Calu3 (cell line): ENCODE measurements at regions not wholly inside any gene's neighbourhood (a gene's known extent, or its start where the extent isn't known, plus 50 kb on each side); places are given as distances from the start of the nearest gene placed in this dataset.
A peak's percentile ranks its signal among the peaks of the same experiment; 100 is the strongest.

ENCODE experiments used
- BruUV-seq: library from RNA; stranded (reverse); fragments of 400-500 nt; replicated peaks from 2 replicates; lab custom pipeline; 2021; lab: Mats Ljungman, UMichigan
- CTCF ChIA-PET: fragments of 300-600 bp; sonication (Branson Sonifier 250); formaldehyde crosslinking; loops from one replicate; lab custom pipeline; 2022; ENCODE audit warnings: antibody characterized with exemption; lab: Charles Lee
- DNase-seq: peaks from one replicate; pipeline ENCODE4 v3.0.0; 2022
- H3K27ac Mint-ChIP-seq: one replicate; pipeline ENCODE4 v1.8.0; 2022; ENCODE audit warnings: mixed read lengths; ENCODE audit not compliant: unreplicated experiment
- H3K27me3 Mint-ChIP-seq: one replicate; pipeline ENCODE4 v1.8.0; 2022; ENCODE audit warnings: mixed read lengths; ENCODE audit not compliant: unreplicated experiment
- H3K36me3 Mint-ChIP-seq: one replicate; pipeline ENCODE4 v1.8.0; 2022; ENCODE audit warnings: mild to moderate bottlenecking, moderate library complexity, mixed read lengths; ENCODE audit not compliant: insufficient read depth, unreplicated experiment
- H3K4me1 Mint-ChIP-seq: one replicate; pipeline ENCODE4 v1.8.0; 2022; ENCODE audit warnings: mild to moderate bottlenecking, low read depth, mixed read lengths; ENCODE audit not compliant: unreplicated experiment
- H3K4me3 Mint-ChIP-seq: one replicate; pipeline ENCODE4 v1.8.0; 2022; ENCODE audit warnings: mild to moderate bottlenecking, low read depth, moderate library complexity, mixed read lengths; ENCODE audit not compliant: unreplicated experiment
- H3K9me3 Mint-ChIP-seq: one replicate; pipeline ENCODE4 v1.8.0; 2022; ENCODE audit warnings: low read depth, mixed read lengths; ENCODE audit not compliant: unreplicated experiment
- intact Hi-C: fragments of 100-400 bp; cut with micrococcal nuclease; formaldehyde crosslinking; loops from one replicate; pipeline ENCODE4 v1.10.0; 2022; ENCODE audit not compliant: unreplicated experiment
- TF ChIP-seq, protein P1 (sequence below): fragments of 200-600 bp; IDR thresholded peaks from one replicate; pipeline ENCODE4 v1.8.0; 2022; ENCODE audit warnings: antibody characterized with exemption; ENCODE audit not compliant: unreplicated experiment

DNA sequence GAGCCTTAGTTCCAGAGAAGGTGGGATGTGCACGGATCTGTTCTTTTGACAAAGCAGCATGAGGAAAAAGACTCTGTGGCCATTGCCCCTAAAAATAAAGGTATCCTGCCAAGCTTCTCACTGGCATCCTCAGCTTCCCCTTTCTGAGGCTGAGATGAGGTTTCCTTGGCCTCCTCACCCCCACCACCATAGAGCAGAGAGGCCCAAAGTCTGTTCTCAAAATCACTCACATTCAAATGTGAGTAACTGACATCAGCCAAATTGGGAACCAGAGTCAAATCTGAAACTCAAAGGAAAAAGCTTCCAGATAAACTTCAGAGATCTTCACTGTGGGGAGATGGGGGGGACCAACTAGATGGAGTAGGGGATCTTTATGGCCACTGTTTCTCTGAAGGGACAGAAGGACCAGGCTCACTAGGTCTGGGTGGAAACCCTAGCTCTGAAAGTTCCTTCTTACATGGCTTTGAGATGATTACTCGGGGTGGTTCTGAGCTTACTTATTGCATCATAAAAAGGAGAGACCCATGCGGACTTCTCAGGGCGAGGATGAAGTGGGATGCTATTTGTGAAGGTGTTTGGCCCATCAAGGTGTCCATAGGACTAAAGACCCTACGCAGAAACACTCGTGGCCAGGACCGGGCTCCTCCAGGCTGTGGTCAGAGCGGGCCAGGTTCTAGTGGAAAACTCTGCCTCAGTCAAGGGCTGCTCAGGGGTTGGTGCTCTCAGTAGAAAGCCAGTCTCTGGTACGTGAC, 61.5 kb upstream of the MEF2A start:
- Mint-ChIP-seq H3K4me1 (peaks cover 7% of the 10 kb centered on the region), H3K36me3 (no peaks in the 10 kb centered on the region), H3K27ac (no peak overlapping the region), H3K9me3 (no peaks in the 10 kb centered on the region), H3K4me3 (no peak overlapping the region), H3K27me3 (no peaks in the 10 kb centered on the region)
- TF ChIP-seq, protein P1, sequence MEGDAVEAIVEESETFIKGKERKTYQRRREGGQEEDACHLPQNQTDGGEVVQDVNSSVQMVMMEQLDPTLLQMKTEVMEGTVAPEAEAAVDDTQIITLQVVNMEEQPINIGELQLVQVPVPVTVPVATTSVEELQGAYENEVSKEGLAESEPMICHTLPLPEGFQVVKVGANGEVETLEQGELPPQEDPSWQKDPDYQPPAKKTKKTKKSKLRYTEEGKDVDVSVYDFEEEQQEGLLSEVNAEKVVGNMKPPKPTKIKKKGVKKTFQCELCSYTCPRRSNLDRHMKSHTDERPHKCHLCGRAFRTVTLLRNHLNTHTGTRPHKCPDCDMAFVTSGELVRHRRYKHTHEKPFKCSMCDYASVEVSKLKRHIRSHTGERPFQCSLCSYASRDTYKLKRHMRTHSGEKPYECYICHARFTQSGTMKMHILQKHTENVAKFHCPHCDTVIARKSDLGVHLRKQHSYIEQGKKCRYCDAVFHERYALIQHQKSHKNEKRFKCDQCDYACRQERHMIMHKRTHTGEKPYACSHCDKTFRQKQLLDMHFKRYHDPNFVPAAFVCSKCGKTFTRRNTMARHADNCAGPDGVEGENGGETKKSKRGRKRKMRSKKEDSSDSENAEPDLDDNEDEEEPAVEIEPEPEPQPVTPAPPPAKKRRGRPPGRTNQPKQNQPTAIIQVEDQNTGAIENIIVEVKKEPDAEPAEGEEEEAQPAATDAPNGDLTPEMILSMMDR, result no peak
- no TSS peak for BruUV-seq
- intact Hi-C loops, result loop anchor here (10.0 kb wide), 1 partner anchor 99 kb away; no protein-coding TSS in a partner anchor
- DNase-seq, result no peak
- CTCF ChIA-PET, result interaction anchor here (0.7 to 1.6 kb wide), 4 partner anchors 11 to 200 kb away, joined by 3 to 6 read pairs (median 4); no protein-coding TSS in a partner anchor

DNA sequence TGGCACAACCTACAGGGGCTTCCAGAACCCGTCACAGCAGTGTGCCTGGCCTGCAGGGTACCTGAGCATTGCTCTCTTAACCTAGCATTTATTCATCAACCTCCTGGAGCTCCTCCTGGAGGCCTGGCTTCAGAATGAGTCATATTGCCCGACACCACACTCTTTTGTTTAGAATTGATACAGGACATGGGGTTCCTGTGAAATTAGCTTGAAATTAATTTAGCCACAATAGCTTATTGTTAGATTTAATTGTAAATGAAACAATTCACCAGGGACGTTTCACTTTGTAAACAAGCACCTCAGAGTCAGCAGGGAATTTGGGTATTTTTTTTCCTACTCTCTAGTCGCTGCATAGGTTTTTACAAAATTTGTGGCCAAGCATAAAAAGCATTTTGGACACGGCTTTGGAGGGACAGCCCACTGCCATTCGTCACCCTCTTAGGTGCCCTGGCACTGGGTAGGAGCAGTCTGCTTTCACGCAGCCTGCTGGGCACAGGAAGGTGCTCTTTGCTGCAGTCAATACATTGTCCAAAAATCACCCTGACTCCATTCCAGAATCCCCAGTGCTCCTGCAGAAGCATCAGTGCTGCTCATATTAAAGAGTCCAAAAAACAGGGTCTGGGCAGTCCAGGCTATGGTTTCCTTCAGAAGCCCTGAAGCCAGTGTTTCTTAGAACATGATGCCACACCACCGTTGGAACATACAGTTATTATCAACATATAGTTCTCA, 60.8 kb upstream of the MEF2A start:
- Mint-ChIP-seq H3K9me3 (no peaks in the 10 kb centered on the region), H3K36me3 (no peaks in the 10 kb centered on the region)
- intact Hi-C loops, result loop anchor here (10.0 kb wide), 1 partner anchor 100 kb away; no protein-coding TSS in a partner anchor

DNA sequence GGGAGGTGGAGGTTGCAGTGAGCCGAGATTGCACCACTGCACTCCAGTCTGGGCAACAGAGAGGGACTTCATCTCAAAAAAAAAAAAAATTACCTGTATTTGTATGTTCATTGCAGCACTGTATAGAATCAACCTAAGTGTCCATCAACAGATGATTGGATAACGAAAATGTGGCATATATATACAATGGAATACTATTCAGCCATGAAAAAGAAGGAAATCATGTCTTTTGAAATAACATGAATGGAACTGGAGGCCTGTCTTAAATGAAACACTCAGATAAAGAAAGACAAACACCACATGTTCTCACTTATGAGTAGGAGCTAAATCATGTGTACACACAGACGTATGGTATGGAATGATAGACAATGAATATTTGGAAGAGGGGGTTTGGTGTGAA, 59.4 kb upstream of the MEF2A start:
- no peak for DNase-seq
- H3K27ac Mint-ChIP-seq, result no peak overlapping the region
- no peaks in the 10 kb centered on the region for H3K36me3 Mint-ChIP-seq
- intact Hi-C loops, result loop anchor here (10.0 kb wide), 1 partner anchor 102 kb away; no protein-coding TSS in a partner anchor
- CTCF ChIA-PET, result no interaction called here
- no peaks in the 10 kb centered on the region for H3K9me3 Mint-ChIP-seq
- BruUV-seq, result no TSS peak
- H3K27me3 Mint-ChIP-seq, result no peaks in the 10 kb centered on the region
- TF ChIP-seq, protein P1, result no peak
- H3K4me3 Mint-ChIP-seq, result no peak overlapping the region
- peaks cover 7% of the 10 kb centered on the region for H3K4me1 Mint-ChIP-seq

More for the DNA sequence above, 60.8 kb upstream of the MEF2A start:
- CTCF ChIA-PET, result interaction anchor here (0.7 to 1.6 kb wide), 5 partner anchors 12 to 199 kb away, joined by 3 to 6 read pairs (median 4); no protein-coding TSS in a partner anchor
- no TSS peak for BruUV-seq
- TF ChIP-seq, protein P1, result peak; percentile 14
- Mint-ChIP-seq H3K4me3 (no peak overlapping the region), H3K27me3 (no peaks in the 10 kb centered on the region), H3K4me1 (peaks cover 7% of the 10 kb centered on the region), H3K27ac (no peak overlapping the region)
- DNase-seq, result no peak

DNA sequence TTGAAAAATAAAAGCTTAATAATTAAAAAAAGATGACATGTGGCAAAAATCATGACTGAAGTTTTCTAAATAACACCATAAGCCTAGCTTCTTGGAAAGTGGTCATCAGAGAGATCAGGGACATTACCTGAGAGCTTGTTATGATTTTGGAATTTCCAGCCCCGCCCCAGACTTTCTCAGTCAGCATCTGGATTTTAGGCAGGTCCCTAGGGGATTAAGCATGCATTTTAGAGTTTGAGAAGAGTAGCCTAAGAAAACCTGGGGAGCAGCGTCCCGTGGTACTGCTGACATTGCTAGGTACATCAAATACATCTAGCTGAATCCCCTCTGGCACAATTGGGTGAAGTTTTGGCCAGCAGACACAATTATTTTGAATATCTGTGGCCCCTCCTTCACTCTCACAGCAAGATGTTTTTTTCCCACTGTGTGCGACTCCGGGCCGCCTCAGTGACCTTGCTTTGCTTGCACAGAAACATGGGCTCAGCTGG, 58.7 kb upstream of the MEF2A start:
- intact Hi-C loops, result loop anchor here (10.0 kb wide), 1 partner anchor 102 kb away; no protein-coding TSS in a partner anchor
- no TSS peak for BruUV-seq
- Mint-ChIP-seq H3K27me3 (no peaks in the 10 kb centered on the region), H3K4me3 (no peak overlapping the region), H3K27ac (no peak overlapping the region), H3K36me3 (no peaks in the 10 kb centered on the region), H3K9me3 (no peaks in the 10 kb centered on the region), H3K4me1 (peaks cover 7% of the 10 kb centered on the region)
- no peak for DNase-seq
- TF ChIP-seq, protein P1, result no peak
- CTCF ChIA-PET, result interaction anchor here (0.6 kb wide), 1 partner anchor 121 kb away, joined by 3 read pairs; no protein-coding TSS in a partner anchor
